ENCODE measurements at regions not wholly inside any gene's neighbourhood (a gene's known extent, or its start where the extent isn't known, plus 50 kb on each side); places are given as distances from the start of the nearest gene placed in this dataset.

- DNase-seq, result no peak
- in situ Hi-C loops (cut with HindIII; ENCODE audit: low pct_ligation_motif_present, low pct_unique_long_range_greater_than_20kb, low sequenced_read_pairs), result no loop called here
Observed at GRCh38 chr18:8458546-8459215, 150.6 kb upstream of the RAB12 start.

DNA sequence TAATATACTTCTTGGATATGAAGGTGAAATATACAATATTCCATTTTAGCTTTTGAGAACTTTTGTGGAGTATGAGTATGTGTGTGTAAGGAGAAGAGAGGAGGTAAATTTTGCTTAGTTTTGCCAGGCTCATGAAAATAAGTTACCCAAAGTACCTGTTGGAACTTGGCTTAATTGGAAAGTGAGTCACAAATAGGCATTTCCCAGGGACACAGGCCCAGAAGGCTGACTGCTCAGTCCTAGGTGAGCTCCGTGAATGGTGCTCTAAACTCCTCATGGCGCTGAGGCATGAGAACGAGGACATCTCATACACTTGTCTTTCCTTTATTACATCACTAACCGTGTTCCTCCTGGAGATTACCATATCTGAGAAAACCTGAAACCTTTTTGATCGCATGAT lies 148.5 kb upstream of the RAB12 start:
- DNase-seq, result no peak
- in situ Hi-C loops (cut with HindIII; ENCODE audit: low pct_ligation_motif_present, low pct_unique_long_range_greater_than_20kb, low sequenced_read_pairs), result no loop called here

DNA sequence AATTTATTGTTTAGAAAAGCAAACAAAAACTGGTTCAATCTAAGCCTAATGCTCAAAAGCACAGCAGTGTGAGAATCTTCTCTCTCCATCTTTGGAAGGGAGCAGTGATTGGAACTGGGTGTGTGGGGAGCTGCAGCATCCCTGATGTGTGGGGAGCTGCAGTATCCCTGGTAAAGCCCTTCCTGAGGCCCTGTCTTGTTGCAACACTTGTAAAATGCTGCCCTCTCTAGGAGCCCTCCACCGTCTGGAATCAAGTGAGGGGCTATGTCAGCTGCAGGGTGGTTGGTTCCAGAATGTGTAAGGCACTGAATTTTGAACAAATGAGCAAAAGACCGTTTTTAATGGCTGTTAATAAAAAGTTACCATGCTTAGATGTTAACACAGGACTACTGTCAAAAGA lies 147.7 kb upstream of the RAB12 start:
- in situ Hi-C loops (cut with HindIII; ENCODE audit: low pct_ligation_motif_present, low pct_unique_long_range_greater_than_20kb, low sequenced_read_pairs), result no loop called here
- DNase-seq, result no peak

DNA sequence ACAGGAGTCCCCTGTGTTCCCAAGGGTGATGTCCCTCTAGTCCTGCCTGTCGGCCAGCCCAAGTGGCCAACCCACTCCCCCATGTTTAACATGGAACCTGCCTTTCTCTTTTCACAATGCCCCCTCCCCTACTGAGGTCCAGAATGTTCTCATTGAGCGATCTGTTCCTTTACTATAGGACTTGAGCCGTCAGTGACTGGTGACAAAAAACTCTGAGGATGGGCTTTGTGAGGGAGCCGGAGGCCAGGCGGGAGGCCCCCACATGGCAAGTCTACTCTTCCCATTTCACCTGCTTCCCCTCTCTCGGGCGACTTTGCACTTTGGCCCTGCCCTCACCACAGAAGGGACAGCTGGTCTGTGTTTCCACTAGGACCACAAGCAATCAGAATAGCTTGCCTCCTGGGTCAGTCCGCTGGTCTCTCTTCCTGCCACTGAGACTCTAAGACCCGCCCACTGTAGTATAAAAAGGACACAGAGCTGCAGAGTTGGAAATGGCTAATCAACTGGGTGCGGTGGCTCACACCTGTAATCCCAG lies 146.5 kb upstream of the RAB12 start:
- in situ Hi-C loops (cut with HindIII; ENCODE audit: low pct_ligation_motif_present, low pct_unique_long_range_greater_than_20kb, low sequenced_read_pairs), result no loop called here
- DNase-seq, result no peak

DNA sequence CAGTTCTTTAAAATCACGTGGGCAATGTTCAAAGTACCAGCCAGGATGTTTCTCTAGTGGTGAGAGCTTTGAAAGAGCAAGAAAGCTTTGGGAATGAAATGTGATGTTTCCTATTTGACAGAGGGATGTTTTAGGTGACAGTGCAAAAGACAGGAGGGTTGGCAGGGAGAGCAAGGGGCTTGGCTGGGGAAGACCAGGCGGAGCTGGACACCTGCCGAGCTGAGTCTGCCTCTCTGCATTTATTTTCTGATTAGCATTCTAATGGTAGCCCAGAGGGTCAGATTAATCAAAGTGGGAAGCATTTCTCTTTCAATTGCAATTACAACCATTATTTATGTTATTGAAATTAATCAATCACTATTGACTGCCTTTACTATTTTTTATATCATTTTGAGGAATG lies 145.4 kb upstream of the RAB12 start:
- in situ Hi-C loops (cut with HindIII; ENCODE audit: low pct_ligation_motif_present, low pct_unique_long_range_greater_than_20kb, low sequenced_read_pairs), result no loop called here
- no peak for DNase-seq

GRCh38 chr18:8468191-8468590 lies 141.0 kb upstream of the RAB12 start:
- no peak for DNase-seq

GRCh38 chr18:8468921-8469335 lies 140.3 kb upstream of the RAB12 start:
- DNase-seq, result no peak
- in situ Hi-C loops (cut with HindIII; ENCODE audit: low pct_ligation_motif_present, low pct_unique_long_range_greater_than_20kb, low sequenced_read_pairs), result no loop called here

More at GRCh38 chr18:8468191-8468590, 141.0 kb upstream of the RAB12 start:
- in situ Hi-C loops (cut with HindIII; ENCODE audit: low pct_ligation_motif_present, low pct_unique_long_range_greater_than_20kb, low sequenced_read_pairs), result no loop called here

GRCh38 chr18:8469544-8470130 lies 139.6 kb upstream of the RAB12 start:
- in situ Hi-C loops (cut with HindIII; ENCODE audit: low pct_ligation_motif_present, low pct_unique_long_range_greater_than_20kb, low sequenced_read_pairs), result no loop called here
- no peak for DNase-seq

- in situ Hi-C loops (cut with HindIII; ENCODE audit: low pct_ligation_motif_present, low pct_unique_long_range_greater_than_20kb, low sequenced_read_pairs), result no loop called here
- DNase-seq, result no peak
Observed at GRCh38 chr18:8471372-8471771, 137.9 kb upstream of the RAB12 start.

GRCh38 chr18:8474661-8475060 lies 134.6 kb upstream of the RAB12 start:
- no peak for DNase-seq
- in situ Hi-C loops (cut with HindIII; ENCODE audit: low pct_ligation_motif_present, low pct_unique_long_range_greater_than_20kb, low sequenced_read_pairs), result no loop called here

GRCh38 chr18:8477615-8478014 lies 131.6 kb upstream of the RAB12 start:
- no peak for DNase-seq
- in situ Hi-C loops (cut with HindIII; ENCODE audit: low pct_ligation_motif_present, low pct_unique_long_range_greater_than_20kb, low sequenced_read_pairs), result no loop called here

- in situ Hi-C loops (cut with HindIII; ENCODE audit: low pct_ligation_motif_present, low pct_unique_long_range_greater_than_20kb, low sequenced_read_pairs), result no loop called here
- DNase-seq, result peak; percentile 57
Observed at GRCh38 chr18:8478166-8478967, 130.9 kb upstream of the RAB12 start.

- in situ Hi-C loops (cut with HindIII; ENCODE audit: low pct_ligation_motif_present, low pct_unique_long_range_greater_than_20kb, low sequenced_read_pairs), result no loop called here
- no peak for DNase-seq
Observed at GRCh38 chr18:8478968-8479370, 130.3 kb upstream of the RAB12 start.

GRCh38 chr18:8479789-8480188 lies 129.4 kb upstream of the RAB12 start:
- in situ Hi-C loops (cut with HindIII; ENCODE audit: low pct_ligation_motif_present, low pct_unique_long_range_greater_than_20kb, low sequenced_read_pairs), result no loop called here
- DNase-seq, result no peak

- peak; percentile 50 for DNase-seq
- in situ Hi-C loops (cut with HindIII; ENCODE audit: low pct_ligation_motif_present, low pct_unique_long_range_greater_than_20kb, low sequenced_read_pairs), result no loop called here
Observed at GRCh38 chr18:8480506-8481328, 128.5 kb upstream of the RAB12 start.

DNA sequence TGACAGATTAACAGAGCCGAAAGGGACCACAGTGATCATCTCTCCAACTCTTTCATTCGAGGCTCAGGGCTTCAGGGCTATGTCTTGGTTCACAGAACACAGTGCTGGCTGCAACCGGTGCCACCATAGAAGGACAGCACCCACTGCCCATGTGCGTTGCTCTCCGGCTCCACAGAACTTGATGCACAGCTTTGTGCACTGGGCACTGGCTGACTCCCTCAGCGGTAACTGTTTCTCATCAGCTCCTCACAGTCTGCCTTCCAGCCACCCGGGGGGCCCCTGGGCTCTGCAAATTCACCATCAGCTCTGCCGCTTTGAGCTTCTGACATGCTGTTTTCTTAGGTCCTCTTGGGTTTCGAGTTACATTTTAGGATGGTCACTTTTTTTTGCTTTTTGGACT lies 124.3 kb upstream of the RAB12 start:
- DNase-seq, result no peak
- in situ Hi-C loops (cut with HindIII; ENCODE audit: low pct_ligation_motif_present, low pct_unique_long_range_greater_than_20kb, low sequenced_read_pairs), result no loop called here

- in situ Hi-C loops (cut with HindIII; ENCODE audit: low pct_ligation_motif_present, low pct_unique_long_range_greater_than_20kb, low sequenced_read_pairs), result no loop called here
- DNase-seq, result no peak
Observed at GRCh38 chr18:8489761-8490160, 119.5 kb upstream of the RAB12 start.

- in situ Hi-C loops (cut with HindIII; ENCODE audit: low pct_ligation_motif_present, low pct_unique_long_range_greater_than_20kb, low sequenced_read_pairs), result no loop called here
- DNase-seq, result no peak
Observed at GRCh38 chr18:8491516-8491915, 117.7 kb upstream of the RAB12 start.

DNA sequence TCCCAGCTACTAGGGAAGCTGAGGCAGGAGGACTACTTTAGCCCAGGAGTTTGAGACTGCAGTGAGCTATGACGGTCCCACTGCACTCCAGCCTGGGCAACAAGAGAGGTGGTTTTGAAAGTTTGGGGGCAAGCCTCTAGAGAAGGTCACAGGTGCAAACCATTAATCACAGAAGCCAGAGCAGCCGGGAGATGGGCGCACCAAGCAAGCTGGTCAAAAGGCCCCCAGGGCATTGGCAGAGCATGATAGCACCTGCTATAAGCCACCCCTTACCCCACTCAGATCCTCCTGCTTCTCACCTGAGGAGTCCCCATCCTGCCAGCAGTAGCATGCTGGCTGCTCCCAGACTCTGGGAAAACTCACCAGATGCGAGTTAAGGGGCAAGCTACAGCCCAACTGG lies 116.1 kb upstream of the RAB12 start:
- no peak for DNase-seq
- in situ Hi-C loops (cut with HindIII; ENCODE audit: low pct_ligation_motif_present, low pct_unique_long_range_greater_than_20kb, low sequenced_read_pairs), result no loop called here

Data from ACHN (cell line).